ENCODE measurements at regions not wholly inside any gene's neighbourhood (a gene's known extent, or its start where the extent isn't known, plus 50 kb on each side); places are given as distances from the start of the nearest gene placed in this dataset.

DNA sequence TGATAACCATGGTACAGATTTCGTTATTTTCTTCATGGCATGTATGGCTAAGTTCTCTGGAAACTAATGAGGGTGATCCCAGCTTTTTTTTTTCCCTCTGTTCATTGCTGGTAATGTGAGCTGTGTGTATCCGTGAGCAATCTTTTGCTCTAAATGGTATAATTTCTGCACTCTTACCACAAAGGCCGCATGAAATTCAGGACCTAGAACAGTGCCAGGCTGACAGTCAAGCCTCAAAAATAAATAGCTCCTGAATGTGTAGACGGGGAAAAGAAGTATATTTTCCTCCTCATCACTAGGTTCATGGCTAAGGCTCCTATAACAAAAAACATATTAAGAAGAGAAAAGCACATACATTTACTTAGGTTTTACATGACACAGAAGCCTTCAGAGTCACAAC, 140.2 kb upstream of the RMST start:
- no peaks in the 10 kb centered on the region for H4K20me1 ChIP-seq (replicated peaks; ENCODE audit: control insufficient read depth, extremely low read depth, insufficient read depth, low read length)
- intact Hi-C loops (cut with micrococcal nuclease) = no loop called here
- no peaks in the 10 kb centered on the region for H3K27me3 ChIP-seq (ENCODE audit: control insufficient read depth in 2 of 2, insufficient read depth in 2 of 2, low read length in 2 of 2)
- no peak overlapping the region for H3K4me3 ChIP-seq (replicated peaks in 1 of 3; ENCODE audit: insufficient read depth in 1 of 3, low read depth in 1 of 3, low read length in 3 of 3)
- BruUV-seq (replicated peaks) = no TSS peak
- H3K27ac ChIP-seq (ENCODE audit: insufficient read depth, low read depth, low read length) = no peak overlapping the region
- H3K79me2 ChIP-seq (ENCODE audit: control insufficient read depth, insufficient read depth, low read length) = no peaks in the 10 kb centered on the region
- no peak overlapping the region for H2AFZ ChIP-seq (ENCODE audit: low read depth, low read length)
- no peak overlapping the region for H3K9ac ChIP-seq (replicated peaks; ENCODE audit: extremely low read depth, insufficient read depth, low read length)
- FAIRE-seq (no peak), DNase-seq (ENCODE audit: low read depth, low spot score) (no peak)
- ChIA-PET POLR2A (no interaction called here), CTCF (no interaction called here)
- H3K9me1 ChIP-seq (replicated peaks; ENCODE audit: control insufficient read depth, extremely low read depth, insufficient read depth, low read length) = no peaks in the 10 kb centered on the region
- no peaks in the 10 kb centered on the region for H3K4me1 ChIP-seq (ENCODE audit: control insufficient read depth, extremely low read depth, insufficient read depth, low read length)
- no peaks in the 10 kb centered on the region for H3K9me3 ChIP-seq (replicated peaks; ENCODE audit: control insufficient read depth, insufficient read depth, low read length)
- TF ChIP-seq JUN (IDR thresholded peaks at IDR 0.05; ENCODE audit: borderline replicate concordance, insufficient read depth, insufficient read length, low read depth) = no peak
- TF ChIP-seq, protein P1, sequence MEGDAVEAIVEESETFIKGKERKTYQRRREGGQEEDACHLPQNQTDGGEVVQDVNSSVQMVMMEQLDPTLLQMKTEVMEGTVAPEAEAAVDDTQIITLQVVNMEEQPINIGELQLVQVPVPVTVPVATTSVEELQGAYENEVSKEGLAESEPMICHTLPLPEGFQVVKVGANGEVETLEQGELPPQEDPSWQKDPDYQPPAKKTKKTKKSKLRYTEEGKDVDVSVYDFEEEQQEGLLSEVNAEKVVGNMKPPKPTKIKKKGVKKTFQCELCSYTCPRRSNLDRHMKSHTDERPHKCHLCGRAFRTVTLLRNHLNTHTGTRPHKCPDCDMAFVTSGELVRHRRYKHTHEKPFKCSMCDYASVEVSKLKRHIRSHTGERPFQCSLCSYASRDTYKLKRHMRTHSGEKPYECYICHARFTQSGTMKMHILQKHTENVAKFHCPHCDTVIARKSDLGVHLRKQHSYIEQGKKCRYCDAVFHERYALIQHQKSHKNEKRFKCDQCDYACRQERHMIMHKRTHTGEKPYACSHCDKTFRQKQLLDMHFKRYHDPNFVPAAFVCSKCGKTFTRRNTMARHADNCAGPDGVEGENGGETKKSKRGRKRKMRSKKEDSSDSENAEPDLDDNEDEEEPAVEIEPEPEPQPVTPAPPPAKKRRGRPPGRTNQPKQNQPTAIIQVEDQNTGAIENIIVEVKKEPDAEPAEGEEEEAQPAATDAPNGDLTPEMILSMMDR (IDR thresholded peaks at IDR 0.05; ENCODE audit: extremely low read depth in 1 of 2, insufficient read depth in 1 of 2, low read depth in 1 of 2, low read length in 2 of 2) = no peak
- TF ChIP-seq MYC (IDR thresholded peaks at IDR 0.05; ENCODE audit: low read depth, low read length) = no peak
- no peak for TF ChIP-seq FOS (IDR thresholded peaks at IDR 0.05; ENCODE audit: borderline replicate concordance, insufficient read depth, low read length)
- TF ChIP-seq, protein P2, sequence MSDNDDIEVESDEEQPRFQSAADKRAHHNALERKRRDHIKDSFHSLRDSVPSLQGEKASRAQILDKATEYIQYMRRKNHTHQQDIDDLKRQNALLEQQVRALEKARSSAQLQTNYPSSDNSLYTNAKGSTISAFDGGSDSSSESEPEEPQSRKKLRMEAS (IDR thresholded peaks at IDR 0.05; ENCODE audit: insufficient read depth, insufficient read length) = no peak
- no peak for TF ChIP-seq POLR2AphosphoS5 (IDR thresholded peaks at IDR 0.05; ENCODE audit: insufficient read depth, low read depth, low read length)
- TF ChIP-seq GATA2 (IDR thresholded peaks at IDR 0.05; ENCODE audit: insufficient read depth, insufficient read length, low read depth, low read length) = no peak
- TF ChIP-seq POLR2A (IDR thresholded peaks at IDR 0.05; ENCODE audit: low read depth, low read length) = no peak
- no peak for TF ChIP-seq EZH2 (IDR thresholded peaks at IDR 0.05; ENCODE audit: borderline replicate concordance, low read depth, low read length, severe bottlenecking)
- H3K36me3 ChIP-seq (ENCODE audit: control insufficient read depth in 2 of 2, extremely low read depth in 1 of 2, insufficient read depth in 2 of 2, low read length in 2 of 2) = no peaks in the 10 kb centered on the region
- dilution Hi-C loops (cut with MboI; ENCODE audit: extremely low pct_ligation_motif_present, low sequenced_read_pairs) = no loop called here
- H3K4me2 ChIP-seq (ENCODE audit: insufficient read depth, low read length) = no peak overlapping the region
